ENCODE measurements at regions not wholly inside any gene's neighbourhood (a gene's known extent, or its start where the extent isn't known, plus 50 kb on each side); places are given as distances from the start of the nearest gene placed in this dataset.

GRCh38 chr2:15043336-15044058 lies 411.0 kb downstream of the LRATD1 start:
- no peak for TF ChIP-seq CTCF (conservative IDR thresholded peaks at IDR 0.05)
- no peak for TF ChIP-seq ZFX (IDR thresholded peaks at IDR 0.05)
- H3K27ac ChIP-seq, result no peak overlapping the region

GRCh38 chr2:15045054-15045453 lies 412.5 kb downstream of the LRATD1 start:
- no peak overlapping the region for H3K27ac ChIP-seq
- TF ChIP-seq ZFX (IDR thresholded peaks at IDR 0.05) (no peak), CTCF (conservative IDR thresholded peaks at IDR 0.05) (no peak)

GRCh38 chr2:15047184-15047583 lies 414.7 kb downstream of the LRATD1 start:
- no peak for TF ChIP-seq ZFX (IDR thresholded peaks at IDR 0.05)
- TF ChIP-seq CTCF (conservative IDR thresholded peaks at IDR 0.05), result no peak
- no peak overlapping the region for H3K27ac ChIP-seq

GRCh38 chr2:15048000-15048399 lies 415.5 kb downstream of the LRATD1 start:
- H3K27ac ChIP-seq, result no peak overlapping the region
- TF ChIP-seq CTCF (conservative IDR thresholded peaks at IDR 0.05), result no peak; the same call in 1 of the 2 replicates

- no peak for TF ChIP-seq ZFX (IDR thresholded peaks at IDR 0.05)
- TF ChIP-seq CTCF (conservative IDR thresholded peaks at IDR 0.05), result no peak
- no peak overlapping the region for H3K27ac ChIP-seq
Measured at GRCh38 chr2:15049096-15049993, 416.8 kb downstream of the LRATD1 start.

GRCh38 chr2:15050483-15050882 lies 418.0 kb downstream of the LRATD1 start:
- TF ChIP-seq ZFX (IDR thresholded peaks at IDR 0.05) (no peak), CTCF (conservative IDR thresholded peaks at IDR 0.05) (no peak)
- H3K27ac ChIP-seq, result no peak overlapping the region

GRCh38 chr2:15053542-15053941 lies 421.0 kb downstream of the LRATD1 start:
- TF ChIP-seq ZFX (IDR thresholded peaks at IDR 0.05) (no peak), CTCF (conservative IDR thresholded peaks at IDR 0.05) (no peak)
- no peak overlapping the region for H3K27ac ChIP-seq

Measured in C4-2B (cell line).